Tibial nerve (tissue), 4 donors: ENCODE measurements at regions not wholly inside any gene's neighbourhood (a gene's known extent, or its start where the extent isn't known, plus 50 kb on each side); places are given as distances from the start of the nearest gene placed in this dataset.

Experiments
- CTCF ChIP-seq, 5 experiments: fragments of 200-600 bp in 3 of 5; fragments of 450-650 bp in 2 of 5; sonication (generic) in 3 of 5; IDR thresholded peaks; one replicate each; pipeline ENCODE4 v1.5.1; 2016 to 2019; ENCODE audit warnings: antibody characterized with exemption in 5 of 5, mild to moderate bottlenecking in 3 of 5, moderate library complexity in 2 of 5
- EP300 ChIP-seq, 2 donors: sonication (generic); formaldehyde crosslinking; IDR thresholded peaks; one replicate each; pipeline ENCODE4 v1.6.1; 2017; ENCODE audit warnings: antibody characterized with exemption in 2 of 2, mild to moderate bottlenecking in 1 of 2
- POLR2A ChIP-seq, 2 donors: fragments of 450-650 bp; IDR thresholded peaks; one replicate each; pipeline ENCODE4 v1.6.1; 2017; ENCODE audit warnings: antibody characterized with exemption in 2 of 2, mild to moderate bottlenecking in 2 of 2, moderate library complexity in 2 of 2

DNA sequence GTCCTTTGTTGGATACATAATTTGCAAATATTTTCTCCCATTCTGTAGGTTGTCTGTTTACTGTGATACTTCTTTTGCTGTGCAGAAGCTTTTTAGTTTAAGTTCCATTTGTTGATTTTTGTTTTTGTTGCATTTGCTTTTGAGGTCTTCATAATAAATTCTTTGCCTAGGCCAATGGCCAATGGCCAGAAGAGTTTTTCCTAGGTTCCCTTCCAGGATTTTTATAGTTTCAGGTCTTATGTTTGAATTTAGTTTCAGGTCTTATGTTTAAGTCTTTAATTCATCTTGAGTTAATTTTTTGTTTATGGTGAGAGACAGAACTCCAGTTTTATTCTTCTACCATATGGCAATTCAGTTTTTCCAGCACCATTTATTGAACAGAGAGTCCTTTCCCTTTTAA is 90.1 kb upstream of the GOT2 start:
- TF ChIP-seq EP300 (IDR thresholded peaks at IDR 0.05) (no peak), CTCF (IDR thresholded peaks at IDR 0.05) (no peak), POLR2A (IDR thresholded peaks at IDR 0.05) (no peak)
